ENCODE measurements at regions not wholly inside any gene's neighbourhood (a gene's known extent, or its start where the extent isn't known, plus 50 kb on each side); places are given as distances from the start of the nearest gene placed in this dataset.

DNA sequence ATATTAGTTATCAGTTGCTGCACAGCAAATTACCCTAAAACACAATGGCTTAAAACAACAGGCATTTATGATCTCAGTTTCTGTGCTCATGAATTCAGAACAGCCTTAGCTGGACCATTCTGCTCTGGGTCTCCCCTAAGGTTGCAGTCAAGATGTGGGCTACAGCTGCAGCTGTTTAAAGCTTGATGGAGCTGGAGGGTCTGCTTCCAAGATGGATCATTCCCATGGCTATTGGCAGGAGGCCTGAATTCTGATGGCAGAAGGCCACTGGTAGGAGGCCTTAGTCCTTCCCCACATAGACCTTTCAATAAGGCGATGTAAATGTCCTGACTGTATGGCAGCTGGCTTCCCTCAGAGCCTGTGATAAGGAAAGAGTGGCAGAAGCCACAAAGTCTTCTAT is 118.6 kb upstream of the SERPINE2 start:
- TF ChIP-seq TAF1 (IDR thresholded peaks at IDR 0.05; ENCODE audit: borderline replicate concordance, low read depth, low read length) = no peak
- TF ChIP-seq POLR2A (IDR thresholded peaks at IDR 0.05; ENCODE audit: low read depth, low read length) = no peak

All from GM12878 (cell line).